GM23248 (cell line): ENCODE measurements at regions not wholly inside any gene's neighbourhood (a gene's known extent, or its start where the extent isn't known, plus 50 kb on each side); places are given as distances from the start of the nearest gene placed in this dataset.

Source experiments
- EZH2 ChIP-seq: fragments of 200-600 bp; sonication (generic); IDR thresholded peaks from 2 replicates; pipeline ENCODE4 v1.6.1; 2018; ENCODE audit warnings: antibody characterized with exemption, mild to moderate bottlenecking; ENCODE audit not compliant: insufficient read depth, poor library complexity, severe bottlenecking
- EZH2phosphoT487 ChIP-seq: fragments of 200-600 bp; sonication (generic); IDR thresholded peaks from 2 replicates; pipeline ENCODE4 v1.6.1; 2018; ENCODE audit warnings: antibody characterized with exemption, moderate library complexity, mild to moderate bottlenecking, low read depth; ENCODE audit not compliant: insufficient read depth

GRCh38 chr6:159490298-159490937 is 202.6 kb downstream of the SOD2 start:
- TF ChIP-seq EZH2, result no peak
- no peak for TF ChIP-seq EZH2phosphoT487
